Erythroblast (primary cell): ENCODE measurements at regions not wholly inside any gene's neighbourhood (a gene's known extent, or its start where the extent isn't known, plus 50 kb on each side); places are given as distances from the start of the nearest gene placed in this dataset.

Experiments
- DNase-seq, 2 experiments: peaks; one replicate each; lab custom pipeline; 2025; lab: John Stamatoyannopoulos, UW
- GATA1 ChIP-seq: IDR thresholded peaks from 2 replicates; pipeline ENCODE4 v1.6.1; 2011; ENCODE audit warnings: low read depth, mild to moderate bottlenecking, control low read depth, low read length, moderate library complexity
- POLR2A ChIP-seq: IDR thresholded peaks from 2 replicates; pipeline ENCODE4 v1.6.1; 2011; ENCODE audit warnings: mild to moderate bottlenecking, low read length

DNA sequence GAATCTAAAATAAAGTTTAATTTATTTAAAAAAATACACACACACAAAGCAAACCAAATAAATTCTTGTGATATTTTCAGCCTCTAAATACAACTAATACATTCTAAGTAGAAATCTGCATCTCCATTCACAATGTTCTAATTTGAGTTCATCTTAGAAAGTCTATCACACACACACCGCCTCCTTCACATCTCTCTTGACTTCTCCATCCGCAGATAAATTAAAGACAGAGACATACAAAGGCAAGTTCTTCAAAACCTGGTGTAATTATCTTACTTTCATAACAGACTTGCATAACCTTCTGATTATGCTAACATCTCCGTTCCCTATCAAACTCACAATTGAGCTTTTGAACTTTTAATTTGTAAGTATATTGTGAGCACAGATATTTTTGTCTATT is 657.3 kb downstream of the VGLL3 start:
- no peak for DNase-seq
- TF ChIP-seq POLR2A: no peak
- TF ChIP-seq GATA1: no peak

DNA sequence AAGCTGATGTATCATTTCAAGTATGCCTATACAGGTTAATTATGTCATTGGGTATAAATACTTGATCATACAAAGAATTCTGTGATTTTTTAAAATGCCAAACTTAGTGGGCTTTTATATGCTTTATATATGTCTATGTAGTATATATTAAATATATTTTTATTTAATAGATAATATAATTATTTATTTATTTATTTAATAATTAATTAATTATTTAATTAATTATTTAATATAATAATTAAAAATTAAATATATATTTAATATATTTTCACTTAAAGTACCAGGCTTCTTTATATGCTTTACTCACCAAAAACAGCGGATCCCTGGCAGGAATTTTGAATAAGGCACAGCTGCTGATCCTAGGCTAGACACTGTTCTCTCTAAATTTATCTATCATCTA is 687.0 kb downstream of the VGLL3 start:
- DNase-seq: no peak
- TF ChIP-seq POLR2A (no peak), GATA1 (no peak)

- TF ChIP-seq GATA1 (no peak), POLR2A (no peak)
- DNase-seq: no peak
Observed at GRCh38 chr3:86282106-86282787, 708.7 kb downstream of the VGLL3 start.

DNA sequence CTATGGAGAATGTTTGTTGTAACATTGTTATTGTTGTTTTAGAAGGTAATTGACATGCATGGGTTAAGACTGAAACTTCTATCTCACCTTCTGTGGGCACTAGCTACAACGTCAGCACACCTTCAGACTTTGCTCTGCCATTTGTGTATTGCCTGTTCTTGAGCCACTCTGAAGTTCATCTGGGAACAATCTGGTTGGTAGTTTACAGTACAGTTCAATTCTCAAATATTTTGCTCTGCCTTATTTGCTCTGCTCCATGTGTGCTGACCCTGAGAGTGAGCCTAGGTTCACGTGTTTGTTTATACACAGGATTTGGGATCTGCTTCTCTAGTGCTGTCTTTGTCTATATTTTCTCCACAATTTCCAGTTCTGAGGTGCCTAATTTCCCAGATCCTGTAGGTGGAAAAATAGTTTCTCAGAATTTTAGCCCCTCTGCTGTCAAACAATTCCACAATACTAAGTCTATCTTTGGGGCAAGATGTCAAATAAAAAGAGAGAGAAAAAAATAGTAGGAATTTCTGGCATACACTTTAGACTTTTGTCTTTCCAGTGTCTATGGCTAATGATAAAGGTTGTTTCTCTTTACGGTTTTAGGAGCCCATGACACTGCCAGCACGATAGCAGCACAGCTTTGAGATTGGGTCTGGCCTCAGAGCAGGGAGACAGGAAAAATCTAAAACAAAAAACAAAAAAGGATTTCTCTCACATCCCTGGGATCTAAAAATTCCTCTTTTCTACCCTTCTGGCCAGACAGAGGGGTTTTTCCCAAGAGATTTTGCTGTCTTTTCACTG is 721.4 kb downstream of the VGLL3 start:
- TF ChIP-seq POLR2A (no peak), GATA1 (no peak)
- no peak for DNase-seq

GRCh38 chr3:86257955-86258641 is 732.9 kb downstream of the VGLL3 start:
- no peak for DNase-seq

DNA sequence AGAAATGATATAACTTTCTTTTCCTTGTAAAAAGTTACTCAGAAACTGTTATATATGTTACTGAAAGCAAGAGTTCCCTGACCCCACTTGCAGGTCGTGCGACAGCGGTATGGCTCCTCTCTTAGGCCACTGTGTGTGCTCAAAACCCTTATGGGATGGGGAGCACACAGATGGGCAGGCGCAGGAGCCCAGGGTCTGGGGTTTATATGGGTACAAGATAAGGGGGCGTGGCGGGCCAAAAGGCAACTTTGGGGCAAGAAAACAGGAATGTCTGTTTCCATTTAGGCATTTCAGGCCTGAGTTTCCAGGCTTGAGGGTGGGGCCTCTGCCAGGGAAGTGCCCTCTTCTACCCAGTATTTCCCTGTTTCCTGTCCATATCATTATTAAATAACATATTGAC is 736.5 kb downstream of the VGLL3 start:
- TF ChIP-seq GATA1 (no peak), POLR2A (no peak)

More at GRCh38 chr3:86257955-86258641, 732.9 kb downstream of the VGLL3 start:
- TF ChIP-seq GATA1: no peak

GRCh38 chr3:86251781-86252180 is 739.2 kb downstream of the VGLL3 start:
- no peak for DNase-seq
- TF ChIP-seq GATA1: no peak
- TF ChIP-seq POLR2A: no peak

More for the DNA sequence above, 736.5 kb downstream of the VGLL3 start:
- DNase-seq: no peak

DNA sequence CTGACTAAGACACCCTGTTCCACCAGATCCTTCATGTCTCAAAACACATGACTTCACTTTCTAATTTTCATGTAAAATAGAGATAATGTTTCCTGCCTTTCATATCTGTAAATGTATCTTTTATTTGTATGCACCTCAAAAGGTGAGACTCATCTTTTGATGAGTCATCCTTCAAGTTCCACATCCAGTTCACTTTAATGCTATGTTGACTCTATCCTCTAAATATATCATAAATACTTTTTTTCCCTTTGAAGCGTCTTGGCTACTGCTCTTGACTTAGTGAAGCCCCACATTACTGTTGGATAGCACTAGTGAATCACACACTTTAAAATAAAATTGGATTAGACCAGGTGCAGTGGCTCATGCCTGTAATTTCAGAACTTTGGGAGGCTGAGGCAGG is 741.1 kb downstream of the VGLL3 start:
- no peak for DNase-seq
- TF ChIP-seq GATA1: no peak
- TF ChIP-seq POLR2A: no peak

DNA sequence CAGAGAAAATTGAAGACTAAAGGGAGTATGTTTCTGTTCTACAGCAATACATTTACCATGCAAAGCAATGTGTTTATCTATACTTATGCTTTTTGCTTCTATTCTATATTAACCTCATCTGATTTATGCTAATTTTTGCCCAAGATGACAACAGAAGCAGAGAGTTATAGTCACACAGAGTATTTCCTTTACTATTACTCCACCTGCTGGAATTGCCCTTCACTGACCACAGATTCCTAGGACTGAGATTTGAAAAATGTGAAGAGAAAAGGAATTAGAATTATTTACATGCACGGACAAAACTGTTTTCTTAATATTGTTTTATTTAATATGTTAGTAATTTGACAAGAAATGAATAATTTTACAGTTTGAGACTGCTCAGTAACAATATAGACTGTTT is 745.6 kb downstream of the VGLL3 start:
- no peak for DNase-seq
- no peak for TF ChIP-seq GATA1
- TF ChIP-seq POLR2A: no peak

DNA sequence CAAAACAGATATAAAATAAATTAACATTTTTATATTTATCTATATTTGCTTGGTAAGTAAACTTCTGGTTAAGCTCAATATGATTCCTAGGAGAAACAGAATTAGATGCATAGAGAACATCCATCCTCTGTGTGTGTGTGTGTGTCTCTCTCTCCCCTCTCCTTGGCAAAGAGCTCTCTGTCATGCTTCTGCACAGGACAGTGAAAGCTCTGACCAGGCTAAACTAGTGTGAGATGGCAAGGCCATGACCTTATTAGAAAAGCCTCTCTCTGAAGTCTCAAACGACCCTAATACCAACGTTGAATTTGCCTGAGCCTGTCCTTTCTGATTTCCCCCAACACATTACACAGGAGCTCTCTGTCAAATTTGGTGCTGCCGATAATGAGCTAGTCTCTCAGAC is 746.0 kb downstream of the VGLL3 start:
- DNase-seq: no peak
- TF ChIP-seq POLR2A: no peak
- no peak for TF ChIP-seq GATA1

GRCh38 chr3:86239946-86240345 is 751.0 kb downstream of the VGLL3 start:
- TF ChIP-seq POLR2A: no peak
- TF ChIP-seq GATA1: no peak
- no peak for DNase-seq

GRCh38 chr3:86234506-86235254 is 756.3 kb downstream of the VGLL3 start:
- no peak for TF ChIP-seq GATA1
- no peak for TF ChIP-seq POLR2A
- DNase-seq: no peak

DNA sequence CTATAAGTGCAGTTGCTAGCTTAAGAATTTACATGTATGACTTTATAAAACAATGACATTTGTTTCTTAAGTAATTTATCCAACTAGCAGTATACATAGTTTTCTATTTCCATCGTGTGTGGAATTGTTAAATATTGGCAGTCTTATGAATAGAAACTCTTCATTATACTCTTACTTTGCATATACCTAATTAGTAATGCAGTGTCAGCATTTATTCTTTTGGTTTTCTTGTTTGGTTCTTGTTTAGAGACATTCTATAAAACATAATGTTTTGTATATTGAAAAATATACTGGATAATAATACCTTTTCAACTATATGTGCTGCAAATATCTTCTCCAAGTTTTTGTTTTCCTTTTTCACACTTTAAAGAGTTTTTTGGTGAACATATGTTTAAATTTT is 760.2 kb downstream of the VGLL3 start:
- TF ChIP-seq POLR2A (no peak), GATA1 (no peak)
- DNase-seq: no peak
